HG02571 (cell line): ENCODE measurements at regions not wholly inside any gene's neighbourhood (a gene's known extent, or its start where the extent isn't known, plus 50 kb on each side); places are given as distances from the start of the nearest gene placed in this dataset.
"Not testable (repeated sequence)": the region's sequence is repeated elsewhere in the genome, so short reads cannot be mapped to it uniquely, and the experiment has no call there.

ENCODE experiments used
- ATAC-seq: cut with Tn5 transposase; IDR thresholded peaks from one replicate; pipeline ENCODE4 v1.9.1; 2021; ENCODE audit warnings: mild to moderate bottlenecking, moderate library complexity; ENCODE audit not compliant: unreplicated experiment

DNA sequence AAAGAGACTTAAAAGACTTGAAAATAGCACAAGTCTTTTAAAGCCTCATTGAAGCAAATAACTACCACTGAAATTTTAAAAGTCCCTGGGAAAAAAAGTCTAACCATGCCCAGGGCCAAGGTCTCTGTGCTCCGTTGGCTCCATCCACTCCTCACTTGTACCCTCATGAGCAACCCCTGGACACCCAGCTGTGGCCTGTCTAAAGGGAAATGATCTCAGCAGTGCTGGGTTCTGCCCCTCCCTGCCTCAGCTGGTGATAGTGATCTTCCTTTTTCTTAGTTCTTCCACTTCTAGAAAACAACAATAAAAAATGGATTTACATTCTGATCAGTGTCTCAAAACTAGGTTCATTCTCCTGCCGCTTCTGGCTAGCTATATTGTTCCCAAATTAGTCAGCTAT, 423.5 kb upstream of the ADAMTS5 start:
- no peak for ATAC-seq

DNA sequence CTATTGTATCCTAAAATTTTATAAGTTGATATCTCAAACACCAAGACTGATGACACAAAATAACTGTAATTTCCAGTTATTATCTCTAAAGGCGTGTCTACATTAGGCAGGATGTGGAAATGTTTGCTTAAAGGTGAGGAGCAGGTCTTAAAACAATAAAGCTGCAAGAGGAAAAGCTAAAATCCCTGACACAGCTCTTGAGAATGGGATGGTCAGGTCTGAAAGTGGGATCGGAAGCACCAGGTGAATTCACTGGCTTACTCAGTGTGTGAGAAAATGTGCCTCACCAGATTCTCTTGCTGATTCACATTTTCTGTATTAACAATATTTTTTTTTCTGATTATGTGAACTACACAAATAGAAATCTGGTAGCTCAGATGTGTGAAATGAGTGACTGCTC, 421.9 kb upstream of the ADAMTS5 start:
- ATAC-seq, result no peak

DNA sequence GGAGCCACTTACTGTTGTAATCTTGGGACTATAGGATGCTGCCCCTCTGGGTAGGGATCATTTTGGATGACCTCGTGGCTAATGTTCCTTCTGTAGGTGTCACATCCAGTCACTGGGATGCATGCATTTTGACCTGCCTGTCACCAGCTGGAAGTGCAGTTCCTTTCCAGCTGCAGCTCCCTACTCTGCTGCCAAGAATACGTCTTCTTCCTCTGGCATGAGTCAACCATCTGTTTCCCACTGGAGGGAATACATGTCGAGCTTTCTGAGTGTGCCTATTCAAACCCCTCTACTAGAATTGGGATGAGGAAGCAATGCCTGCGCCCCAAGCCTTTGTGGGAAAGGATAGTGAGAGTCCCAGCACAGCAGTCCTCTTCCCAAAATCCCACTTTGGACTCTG, 415.5 kb upstream of the ADAMTS5 start:
- no peak for ATAC-seq

DNA sequence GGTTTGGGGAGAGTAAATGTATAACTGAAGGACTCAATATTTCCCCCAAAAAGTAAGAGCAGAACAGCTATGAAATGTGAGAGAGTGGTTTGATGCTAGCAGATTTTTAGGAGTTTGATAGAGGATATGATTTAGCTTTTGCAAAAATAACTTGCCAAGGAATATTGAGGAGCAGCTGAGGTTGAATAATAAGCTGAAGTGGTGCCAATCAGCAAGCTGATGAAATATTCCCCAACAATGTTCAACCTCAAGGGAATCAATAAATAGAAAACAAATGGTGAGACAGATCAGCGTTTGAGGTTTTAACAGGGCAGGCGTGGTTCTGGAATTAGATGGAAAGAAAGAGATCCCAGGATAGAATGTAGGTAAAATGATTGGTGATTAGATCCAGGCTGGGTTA, 413.4 kb upstream of the ADAMTS5 start:
- ATAC-seq, result no peak

DNA sequence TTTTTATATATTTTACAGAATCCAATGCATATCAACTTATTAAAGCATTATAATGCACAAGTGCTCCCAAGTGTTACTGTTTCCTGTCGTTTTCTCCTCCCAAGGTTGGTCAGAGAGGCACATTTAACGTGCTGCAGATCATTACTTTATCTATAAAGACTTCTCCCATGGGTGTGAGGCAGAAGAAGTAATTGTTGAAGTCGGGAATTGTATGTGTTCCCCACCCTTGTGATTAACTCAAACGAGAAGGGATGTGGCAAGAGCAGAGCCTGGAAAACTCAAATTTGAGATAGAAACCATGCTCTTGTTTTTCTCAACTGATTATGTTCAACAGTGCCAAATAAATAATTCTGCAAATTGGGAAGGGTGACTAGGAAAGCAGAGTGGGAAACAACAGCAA, 412.5 kb upstream of the ADAMTS5 start:
- no peak for ATAC-seq

DNA sequence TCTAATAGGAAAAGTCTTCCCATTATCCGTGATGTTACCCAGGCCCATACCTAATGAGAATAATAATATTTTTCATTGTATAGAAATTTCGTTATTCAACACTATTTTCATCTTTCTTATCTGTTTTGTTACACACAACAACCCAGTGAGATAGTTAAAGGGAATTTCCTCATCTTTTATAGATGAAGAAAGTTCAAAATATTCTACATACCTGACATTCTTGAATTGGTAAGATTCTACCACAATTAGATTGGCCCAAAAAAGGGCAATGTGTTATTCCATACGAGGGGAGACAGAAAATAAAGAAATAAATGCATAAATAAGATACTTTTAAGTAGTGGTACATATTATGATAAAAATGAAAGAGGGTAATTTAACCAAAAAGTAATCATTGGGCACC, 405.5 kb upstream of the ADAMTS5 start:
- no peak for ATAC-seq

DNA sequence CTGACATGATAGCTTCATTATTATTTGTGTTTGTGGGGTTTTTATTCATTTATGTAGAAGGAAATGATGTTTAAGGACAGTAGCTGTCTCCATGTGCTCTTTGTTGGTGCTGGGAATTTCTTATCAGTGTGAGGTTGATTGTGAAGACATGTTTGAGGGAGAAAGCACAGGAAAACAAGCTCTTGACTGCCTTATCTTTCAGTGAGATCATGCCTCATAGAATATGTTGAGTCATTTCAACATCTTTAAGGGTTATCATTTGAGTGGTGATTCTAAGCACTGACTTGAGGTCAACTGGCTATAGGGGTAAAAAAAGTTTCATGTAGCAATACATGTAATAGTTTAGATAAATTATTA, 405.1 kb upstream of the ADAMTS5 start:
- no peak for ATAC-seq

DNA sequence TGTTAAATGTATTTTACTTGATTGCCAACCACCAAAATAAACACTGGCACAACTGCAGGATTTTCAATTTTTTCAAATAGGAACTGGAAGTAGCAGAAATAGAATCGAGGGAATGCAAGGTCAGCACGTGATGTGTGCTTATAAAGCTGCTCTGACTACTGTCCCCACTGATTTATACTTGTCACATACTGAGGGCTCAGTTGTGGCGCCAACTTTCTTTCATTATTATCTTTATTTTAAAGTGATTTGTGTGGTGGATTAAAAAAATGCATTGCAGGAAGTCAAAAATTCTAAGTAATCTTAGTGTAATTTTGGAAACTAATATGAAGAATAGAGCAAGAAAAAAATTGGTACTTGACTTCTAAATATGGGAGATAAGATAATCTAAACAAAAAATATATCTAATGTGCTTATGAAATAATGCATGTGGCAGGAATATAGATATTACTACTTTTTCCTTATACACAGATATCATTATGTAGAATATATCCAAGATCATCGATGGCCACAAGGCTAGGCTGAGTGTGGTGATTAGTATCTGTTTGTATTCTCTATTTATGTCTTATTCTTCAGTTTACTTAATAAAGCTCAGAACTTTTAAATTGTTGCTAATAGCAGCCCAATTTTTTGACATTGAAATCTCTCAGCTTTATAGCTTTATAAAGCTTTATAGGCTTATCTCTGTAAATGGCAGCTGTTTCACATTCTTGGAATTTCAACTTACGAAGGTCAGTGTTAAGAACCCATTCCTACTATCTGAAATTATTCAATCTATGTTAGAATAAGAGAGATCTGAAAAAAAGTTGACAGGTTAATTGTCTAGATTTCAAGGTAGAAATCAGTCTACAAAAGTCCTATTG, 404.5 kb upstream of the ADAMTS5 start:
- ATAC-seq, result no peak

DNA sequence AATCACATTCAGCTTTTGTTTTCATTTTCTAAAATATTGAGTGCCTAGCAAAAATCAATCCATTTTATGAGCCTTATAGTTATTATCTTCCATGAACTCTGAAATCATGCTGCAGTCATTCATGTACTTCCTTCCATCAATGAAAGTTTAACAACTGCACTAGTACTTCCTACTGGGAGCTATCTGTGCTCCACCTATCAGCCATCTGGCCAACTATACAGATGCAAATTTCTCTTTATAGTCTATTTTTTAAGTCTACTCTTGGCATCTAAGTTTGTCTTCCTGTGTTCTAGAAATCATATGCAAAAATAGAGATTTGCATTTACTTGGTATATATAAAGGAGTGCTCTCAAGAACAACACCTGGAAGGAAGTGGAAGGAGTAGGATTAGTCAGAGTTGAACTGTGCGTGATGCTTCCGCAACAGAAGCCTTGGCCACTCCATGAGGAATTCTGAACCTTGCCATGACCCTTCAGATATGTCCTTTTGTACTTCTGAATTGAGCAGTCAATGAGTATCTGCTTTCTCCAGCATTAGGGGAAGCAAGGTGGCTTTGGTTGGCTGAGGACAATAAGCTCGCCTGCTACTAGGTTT, 403.2 kb upstream of the ADAMTS5 start:
- ATAC-seq, result no peak

DNA sequence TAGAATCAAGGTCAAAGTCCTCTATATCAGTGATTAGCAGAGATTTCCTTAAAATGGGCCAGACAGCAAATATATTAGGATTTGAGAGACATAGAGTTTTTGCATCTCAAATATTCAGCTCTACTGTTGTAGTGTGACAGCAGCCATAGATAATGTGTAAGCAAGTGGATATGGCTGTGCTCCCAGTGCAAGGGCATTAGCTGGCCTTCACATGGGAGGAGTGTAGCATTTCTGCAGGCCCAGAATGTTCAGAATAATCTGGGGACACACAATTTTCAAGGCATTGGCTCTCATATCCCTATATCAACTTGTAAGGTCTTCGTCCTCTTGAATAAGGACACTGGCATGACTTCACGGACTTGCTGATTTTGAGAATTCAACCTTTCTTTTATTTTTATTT, 402.3 kb upstream of the ADAMTS5 start:
- ATAC-seq, result no peak

DNA sequence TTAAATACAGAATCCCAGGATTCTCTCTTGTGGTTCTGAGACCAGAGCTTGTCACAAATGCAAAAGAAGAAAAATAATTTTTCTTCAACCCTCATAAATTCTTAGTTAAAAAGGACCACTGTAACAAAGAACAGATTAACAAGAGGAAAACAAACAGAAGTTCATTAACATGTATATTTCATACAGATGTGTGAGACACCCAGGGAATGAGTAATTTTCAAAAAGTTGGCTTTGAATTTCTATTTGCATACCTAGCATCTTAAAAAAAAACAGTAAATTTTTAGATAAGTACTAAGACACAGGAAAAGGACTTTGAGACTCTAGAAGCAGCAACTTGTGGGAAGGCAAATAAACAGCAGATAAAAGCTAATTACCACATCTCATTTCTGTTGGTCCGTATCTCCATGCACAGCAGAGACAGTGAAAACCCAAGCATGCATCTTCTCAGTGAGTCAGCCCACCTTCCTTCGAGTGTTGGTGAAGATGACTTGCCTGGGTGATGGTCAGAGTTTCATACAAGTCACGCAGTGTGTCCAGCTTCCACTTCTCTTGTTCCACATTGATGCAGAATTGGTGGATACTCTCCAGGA, 399.9 kb upstream of the ADAMTS5 start:
- no peak for ATAC-seq

DNA sequence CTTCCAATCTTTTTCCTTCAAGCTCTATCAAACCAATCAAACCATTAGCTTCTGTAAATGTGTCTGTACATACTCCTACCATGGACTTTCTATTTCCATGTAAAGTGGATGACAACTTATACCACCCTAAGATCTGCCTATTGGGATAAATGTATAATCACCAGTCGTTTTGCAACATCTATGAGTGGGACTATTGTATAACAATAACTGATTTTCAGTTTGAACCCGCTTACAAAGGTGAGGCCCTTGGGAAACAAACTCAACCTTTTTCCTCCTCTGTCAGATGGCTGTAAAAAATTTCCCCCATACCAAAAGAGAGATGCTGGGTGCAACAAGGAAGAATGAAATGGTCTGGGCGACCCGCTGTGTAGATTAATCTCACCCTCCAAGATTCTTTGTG, 399.1 kb upstream of the ADAMTS5 start:
- no peak for ATAC-seq

DNA sequence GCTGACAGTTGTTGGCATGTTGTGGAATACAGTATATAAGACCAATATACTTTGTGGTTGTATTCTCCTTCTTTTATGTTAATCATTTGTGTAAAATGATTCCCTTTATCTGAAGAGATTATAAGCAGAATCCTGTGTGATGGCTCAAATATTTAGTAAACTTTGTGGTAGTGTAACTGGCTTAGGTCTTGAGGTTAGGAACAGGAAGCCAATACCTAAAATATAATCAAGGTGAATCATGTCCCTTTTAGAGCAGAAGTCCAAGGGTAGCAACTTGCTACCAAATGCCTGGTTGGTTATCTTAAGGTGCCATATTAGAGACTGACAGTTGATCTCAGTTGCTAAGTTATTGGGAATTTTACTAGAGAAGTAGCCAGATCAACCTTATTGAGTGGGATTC, 398.5 kb upstream of the ADAMTS5 start:
- ATAC-seq, result no peak

DNA sequence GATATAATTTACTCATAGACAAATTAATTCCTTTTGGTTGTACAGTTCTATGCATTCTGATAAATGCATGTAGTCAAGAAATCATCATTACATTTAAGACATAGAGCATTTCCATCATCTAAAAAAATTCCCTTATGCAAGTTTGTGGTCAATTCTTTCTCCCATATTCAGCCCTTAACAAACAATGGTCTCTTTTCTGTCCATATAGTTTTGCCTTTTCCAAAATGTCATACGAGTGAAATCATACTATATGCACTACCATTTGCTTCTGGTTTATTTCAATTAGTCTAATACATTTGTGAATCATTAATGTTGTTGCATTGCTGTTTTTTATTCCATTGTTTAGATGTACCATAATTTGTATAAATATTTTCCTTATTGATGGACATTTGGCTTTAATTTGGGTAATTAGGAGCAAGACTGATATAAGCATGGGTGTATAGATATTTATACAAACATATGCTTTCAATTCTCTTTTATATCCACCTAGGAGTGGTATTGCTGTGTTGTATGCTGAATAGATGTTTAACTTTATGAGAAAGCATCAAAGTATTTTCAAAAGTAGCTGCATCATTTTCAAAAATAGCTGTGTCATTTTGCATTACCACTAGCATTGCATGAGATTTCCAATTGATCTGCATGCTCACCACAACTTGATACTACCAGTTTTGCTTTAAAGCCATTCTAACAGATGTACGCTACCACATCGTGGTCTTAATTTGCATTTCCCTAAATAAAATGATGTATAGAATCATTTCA, 397.0 kb upstream of the ADAMTS5 start:
- no peak for ATAC-seq

DNA sequence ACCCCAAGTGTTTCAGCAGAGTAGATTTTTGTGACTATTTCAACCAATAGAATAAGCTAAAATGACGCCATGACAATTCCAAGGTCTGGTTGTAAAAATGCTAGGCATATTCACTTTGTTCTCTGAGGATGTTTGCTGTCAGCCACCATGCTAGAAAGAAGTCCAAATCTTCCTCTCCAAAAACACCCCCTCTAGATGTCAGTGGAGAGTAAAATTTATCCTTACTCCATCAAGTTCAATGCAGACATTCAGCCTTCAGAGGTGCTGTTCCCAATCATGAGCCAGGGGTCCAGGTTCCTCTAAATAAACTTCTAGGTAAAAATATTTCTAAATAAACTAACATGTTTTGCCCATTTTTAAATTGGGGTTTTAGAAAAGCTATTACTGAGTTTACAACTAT, 395.4 kb upstream of the ADAMTS5 start:
- no peak for ATAC-seq

DNA sequence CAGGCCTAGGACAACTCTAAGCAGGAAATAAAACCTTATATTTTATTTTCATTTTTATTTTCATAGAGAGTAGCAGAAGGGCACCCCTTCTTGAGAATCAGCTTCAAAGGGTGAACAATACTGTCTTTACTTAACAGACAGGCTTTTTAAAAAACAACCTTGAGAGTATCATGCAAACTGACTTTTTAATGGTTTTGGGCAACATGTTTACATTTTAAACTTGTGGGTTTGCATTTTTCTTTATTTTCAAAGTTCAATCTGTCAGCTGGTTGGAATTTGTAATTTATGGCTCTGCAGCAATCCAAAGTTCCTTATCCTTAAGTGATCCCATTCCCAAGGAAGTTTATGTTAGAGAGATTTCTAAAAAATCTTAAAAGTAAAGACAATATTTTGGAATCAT, 392.3 kb upstream of the ADAMTS5 start:
- no peak for ATAC-seq

DNA sequence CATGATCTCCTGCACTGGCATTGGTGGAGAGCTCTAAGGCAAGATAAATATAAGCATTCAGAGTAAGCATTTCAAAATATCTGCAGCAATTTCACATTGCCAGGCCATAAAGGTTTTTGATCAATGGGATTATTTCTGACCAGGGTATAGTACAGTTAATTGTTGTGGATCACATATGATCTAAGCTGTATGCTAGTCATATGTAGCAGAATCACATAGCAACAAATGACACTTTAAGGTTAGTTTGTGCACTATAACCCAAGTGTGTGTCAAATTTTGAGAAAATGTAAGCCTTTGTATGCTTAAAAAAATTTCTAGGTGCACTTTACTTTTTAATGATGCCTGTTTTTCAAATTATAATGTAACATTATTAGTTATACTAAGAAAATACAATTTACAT, 386.0 kb upstream of the ADAMTS5 start:
- ATAC-seq, result no peak

DNA sequence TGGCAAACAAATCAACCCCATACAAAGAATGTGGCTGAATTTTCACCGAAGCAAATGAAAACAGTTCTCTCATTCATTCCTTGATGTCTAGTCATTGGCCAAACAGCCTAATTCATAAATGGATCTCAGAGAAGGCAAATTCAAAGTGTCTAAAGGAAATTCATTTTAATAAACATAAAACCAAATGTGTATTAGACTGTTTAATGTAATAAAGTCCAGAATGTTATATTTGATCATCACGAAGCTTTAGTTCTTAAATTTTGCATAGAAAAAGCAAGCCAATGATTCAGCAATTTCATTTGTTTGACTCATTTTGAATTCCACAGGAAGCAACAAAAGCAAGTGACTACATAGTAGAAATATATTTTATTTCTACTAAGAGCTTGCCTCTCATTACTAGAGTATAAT, 379.2 kb upstream of the ADAMTS5 start:
- no peak for ATAC-seq

DNA sequence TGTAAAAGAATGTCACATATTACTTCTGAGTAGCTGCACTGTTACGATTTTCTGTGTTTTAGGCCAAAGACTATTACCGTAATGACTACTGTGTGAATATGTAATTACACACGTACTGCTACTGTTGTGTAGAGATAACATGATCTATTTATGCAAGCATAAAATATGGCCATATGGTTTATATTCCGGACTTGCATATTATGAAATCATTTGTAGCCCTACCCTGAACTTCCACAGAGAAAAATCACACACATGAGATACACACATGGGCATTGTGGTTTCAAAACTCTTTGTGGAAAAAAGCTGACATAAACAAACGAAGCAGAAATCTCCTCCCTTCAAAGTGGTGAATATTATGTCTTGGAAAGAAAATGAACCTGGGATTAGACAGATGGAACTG, 373.0 kb upstream of the ADAMTS5 start:
- ATAC-seq, result no peak

DNA sequence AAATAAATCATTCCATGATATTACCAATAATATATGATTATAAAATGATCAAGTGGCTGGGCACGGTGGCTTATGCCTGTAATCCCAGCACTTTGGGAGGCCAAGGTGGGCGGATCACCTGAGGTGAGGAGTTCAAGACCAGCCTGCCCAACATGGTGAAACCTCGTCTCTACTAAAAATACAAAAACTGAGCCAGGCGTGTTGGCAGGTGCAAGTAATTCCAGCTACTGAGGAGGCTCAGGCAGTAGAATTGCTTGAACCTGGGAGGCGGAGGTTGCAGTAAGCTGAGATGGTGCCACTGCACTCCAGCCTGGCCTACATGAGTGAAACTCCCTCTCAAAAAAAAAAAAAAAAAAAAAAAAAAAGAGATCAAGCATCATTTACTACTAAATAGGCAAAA, 371.1 kb upstream of the ADAMTS5 start:
- not testable (repeated sequence) for ATAC-seq

DNA sequence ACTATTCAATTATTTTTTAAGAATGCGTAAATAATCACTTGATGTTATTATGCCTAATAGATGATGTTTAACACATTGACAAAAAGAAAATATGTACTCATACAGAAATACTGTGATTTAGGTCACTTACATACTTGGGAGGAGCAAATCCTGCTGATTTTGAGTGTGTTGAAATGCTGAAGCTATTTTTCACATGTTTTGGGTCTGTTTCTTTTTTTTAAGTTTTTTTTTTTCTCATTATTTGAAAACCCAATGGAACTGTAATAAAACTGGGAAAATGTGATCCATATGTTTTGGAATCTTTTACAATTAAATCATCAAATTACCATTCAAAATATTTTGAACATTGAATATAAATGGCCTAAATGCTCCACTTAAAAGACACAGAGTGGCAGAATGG, 366.2 kb upstream of the ADAMTS5 start:
- ATAC-seq, result no peak
